Cerebellar nuclear complex (tissue), 1 donor: ENCODE measurements at regions not wholly inside any gene's neighbourhood (a gene's known extent, or its start where the extent isn't known, plus 50 kb on each side); places are given as distances from the start of the nearest gene placed in this dataset.

Experiments used
- DNase-seq, 2 experiments: peaks; one replicate each; lab custom pipeline; 2025; lab: John Stamatoyannopoulos, UW

DNA sequence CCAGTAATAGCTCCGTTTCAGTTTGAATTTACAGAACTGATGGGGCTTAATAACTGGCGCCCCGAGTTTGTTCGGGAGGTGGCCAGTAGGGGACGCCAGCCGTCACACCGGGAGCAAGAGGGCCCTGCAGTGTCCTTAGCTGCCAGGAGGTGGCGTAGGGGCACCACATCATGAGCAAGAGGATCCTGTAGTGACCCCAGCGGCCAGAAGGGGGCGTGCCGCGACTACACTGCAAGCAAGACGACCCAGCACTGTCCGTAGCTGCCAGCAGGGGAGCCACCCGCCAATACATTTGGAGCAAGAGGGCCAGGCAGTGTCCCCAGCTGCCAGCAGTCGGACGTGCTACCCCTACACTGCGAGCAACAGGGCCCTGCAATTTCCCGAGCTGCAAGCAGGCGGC, 663.7 kb upstream of the B3GAT1 start:
- DNase-seq: no peak

DNA sequence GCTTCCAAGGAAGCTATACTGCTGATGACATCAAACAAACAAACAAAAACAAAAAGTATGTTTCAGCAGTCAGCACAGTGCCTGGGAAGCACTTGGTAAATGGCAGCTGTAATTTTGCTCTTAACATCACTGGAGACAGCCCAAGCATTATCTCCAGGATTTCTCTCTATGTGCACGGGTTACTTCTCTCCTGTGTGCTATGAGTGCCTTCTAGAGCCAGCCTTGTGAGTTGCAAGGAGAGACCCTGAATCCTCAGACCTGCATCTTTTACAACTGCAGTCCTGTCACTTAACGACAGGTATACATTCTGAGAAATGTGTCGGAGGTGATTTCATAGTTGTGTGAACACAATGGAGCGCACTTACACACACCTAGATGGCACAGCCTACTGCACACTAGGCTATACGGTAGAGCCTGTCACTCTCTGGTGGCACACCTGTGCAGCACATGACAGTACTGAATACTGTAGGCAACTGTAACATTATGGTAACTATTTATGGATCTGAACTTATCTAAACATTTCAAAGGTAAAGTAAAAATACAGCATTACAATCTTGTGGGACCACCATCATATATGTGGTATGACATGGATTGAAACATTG, 662.5 kb upstream of the B3GAT1 start:
- no peak for DNase-seq

DNA sequence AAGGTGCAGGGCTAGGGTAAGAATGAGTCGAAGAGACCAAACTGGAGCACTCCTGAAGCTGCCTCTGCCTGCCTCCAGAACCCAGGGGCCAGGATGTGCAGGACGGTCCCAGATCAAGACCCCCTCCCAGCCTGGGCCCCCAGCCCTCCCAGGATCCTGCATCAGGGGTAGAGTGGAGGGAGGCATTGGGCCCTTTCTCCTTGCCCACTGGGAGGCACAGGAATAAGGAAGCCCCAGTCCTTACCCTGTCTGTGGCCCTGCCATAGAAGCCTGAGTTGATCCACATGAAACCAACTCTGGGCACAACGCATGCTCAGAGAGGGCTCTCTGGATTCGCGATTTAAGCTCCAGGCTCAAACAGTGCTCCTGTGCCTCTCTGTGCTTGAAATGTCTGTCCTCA, 661.8 kb upstream of the B3GAT1 start:
- DNase-seq: no peak

DNA sequence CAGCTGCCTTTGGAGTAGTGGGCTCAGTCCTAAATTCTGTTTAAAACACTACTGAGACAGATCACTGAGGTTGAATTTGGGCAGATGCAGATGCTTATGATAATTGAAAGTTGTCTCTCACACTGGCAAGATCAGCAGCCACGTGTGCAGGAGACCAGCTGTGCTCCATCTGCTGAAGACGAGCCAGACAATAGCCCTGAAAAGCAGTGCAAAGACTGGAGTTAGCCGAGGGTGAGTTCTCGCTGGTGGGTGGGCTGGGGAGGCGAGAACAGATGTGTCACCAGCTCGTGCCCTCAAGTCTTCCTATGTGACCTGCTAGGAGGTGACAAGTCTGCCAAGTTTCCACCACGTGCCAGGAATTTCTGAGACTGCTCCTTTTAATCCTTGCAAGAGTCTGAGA, 661.3 kb upstream of the B3GAT1 start:
- no peak for DNase-seq

DNA sequence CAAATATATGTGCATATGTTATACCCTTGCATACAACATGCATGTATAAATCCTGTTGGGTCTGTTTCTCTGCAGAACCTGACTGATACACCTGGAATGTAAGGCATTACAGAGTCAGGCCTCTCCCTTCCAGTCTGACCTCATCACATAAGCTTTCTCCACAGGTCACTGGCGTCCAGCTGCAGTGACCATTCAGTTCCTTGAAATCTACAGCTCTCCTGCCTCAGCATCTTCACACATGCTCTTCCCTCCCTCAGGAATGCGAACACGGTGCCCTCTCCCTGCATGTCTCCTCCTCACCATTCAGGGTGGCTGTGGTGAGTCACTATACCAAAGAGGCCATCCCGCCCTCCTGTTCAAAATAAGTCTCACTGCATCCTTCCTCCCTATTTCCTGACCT, 657.8 kb upstream of the B3GAT1 start:
- no peak for DNase-seq

DNA sequence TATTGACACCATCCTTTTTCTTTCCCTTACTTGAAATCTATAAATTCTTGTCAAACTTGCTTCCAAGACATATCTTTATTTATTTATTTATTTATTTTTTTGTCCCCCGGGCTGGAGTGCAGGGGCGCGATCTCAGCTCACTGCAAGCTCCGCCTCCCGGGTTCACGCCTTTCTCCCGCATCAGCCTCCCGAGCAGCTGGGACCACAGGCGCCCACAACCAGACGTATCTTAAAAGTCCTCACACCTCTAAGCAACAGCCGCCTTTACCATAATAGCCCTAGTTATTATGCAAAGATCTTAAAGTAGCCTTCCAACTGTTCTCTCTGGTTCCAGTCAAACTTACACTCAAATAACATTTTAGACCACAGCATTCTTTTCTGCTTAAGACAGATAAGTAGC, 657.0 kb upstream of the B3GAT1 start:
- no peak for DNase-seq

DNA sequence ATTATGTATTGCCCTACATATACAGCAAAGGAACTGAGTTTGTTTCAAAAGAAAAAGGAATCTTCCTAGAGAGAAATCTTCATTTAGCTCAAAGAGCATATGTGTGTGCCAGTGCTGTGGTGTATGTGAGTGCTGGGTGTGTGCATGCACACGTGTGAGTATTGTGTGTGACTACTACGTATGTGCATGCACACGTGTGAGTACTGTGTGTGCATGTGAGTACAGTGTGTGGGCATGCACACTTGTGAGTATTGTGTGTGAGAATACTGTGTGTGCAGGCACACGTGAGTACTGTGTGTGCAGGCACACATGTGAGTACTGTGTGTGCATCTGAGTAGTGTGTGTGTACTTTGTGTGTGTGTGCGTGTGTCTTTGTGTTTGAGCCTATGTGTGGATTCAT, 651.0 kb upstream of the B3GAT1 start:
- no peak for DNase-seq

DNA sequence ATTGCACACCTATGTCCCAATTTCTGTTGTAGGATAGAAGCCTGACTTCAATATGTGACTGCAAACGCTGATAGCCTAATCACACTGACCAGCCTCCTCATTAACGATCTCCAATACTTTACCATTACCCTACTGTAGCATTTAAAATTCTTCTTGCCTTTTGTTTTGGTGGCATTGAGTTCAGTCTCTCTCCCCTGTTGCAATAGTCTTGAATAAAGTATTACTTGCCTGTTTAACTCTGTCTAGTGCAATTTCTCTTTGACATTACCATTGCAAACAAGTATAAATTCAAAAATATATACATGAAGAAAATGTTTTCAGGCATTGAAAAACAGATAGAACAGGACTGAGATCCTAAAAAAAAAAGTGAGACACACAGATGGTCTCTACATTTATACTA, 649.1 kb upstream of the B3GAT1 start:
- no peak for DNase-seq

DNA sequence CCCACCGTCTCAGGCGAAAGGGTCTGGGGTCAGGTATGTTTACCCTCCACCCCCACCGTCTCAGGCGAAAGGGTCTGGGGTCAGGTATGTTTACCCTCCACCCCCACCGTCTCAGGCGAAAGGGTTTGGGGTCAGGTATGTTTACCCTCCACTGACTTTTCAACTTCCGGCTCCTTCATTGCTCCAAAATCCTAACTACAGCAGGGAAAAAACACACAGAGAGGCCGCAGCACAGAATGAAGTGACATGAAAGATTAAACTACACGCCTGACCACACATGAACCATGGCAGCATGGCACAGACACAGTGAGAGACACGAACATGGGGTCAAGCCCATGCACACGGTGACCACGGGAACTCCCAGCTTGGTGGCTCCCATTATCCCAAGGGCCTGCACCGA, 634.9 kb upstream of the B3GAT1 start:
- DNase-seq: no peak

DNA sequence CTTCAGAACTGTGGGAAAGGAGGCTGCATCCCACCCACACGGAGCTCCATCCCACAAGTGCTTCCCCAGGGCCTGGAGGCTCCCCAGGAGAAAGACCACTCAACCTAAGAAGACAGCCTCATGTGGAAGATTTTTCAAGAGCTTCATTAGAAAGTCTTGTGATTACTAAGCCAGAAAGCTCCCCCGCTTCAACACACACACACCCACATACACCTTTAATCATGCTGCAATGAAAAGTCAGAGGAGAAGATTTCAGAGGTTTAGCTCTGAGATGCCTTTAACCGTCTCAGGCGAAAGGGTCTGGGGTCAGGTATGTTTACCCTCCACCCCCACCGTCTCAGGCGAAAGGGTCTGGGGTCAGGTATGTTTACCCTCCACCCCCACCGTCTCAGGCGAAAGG, 634.5 kb upstream of the B3GAT1 start:
- DNase-seq: no peak

DNA sequence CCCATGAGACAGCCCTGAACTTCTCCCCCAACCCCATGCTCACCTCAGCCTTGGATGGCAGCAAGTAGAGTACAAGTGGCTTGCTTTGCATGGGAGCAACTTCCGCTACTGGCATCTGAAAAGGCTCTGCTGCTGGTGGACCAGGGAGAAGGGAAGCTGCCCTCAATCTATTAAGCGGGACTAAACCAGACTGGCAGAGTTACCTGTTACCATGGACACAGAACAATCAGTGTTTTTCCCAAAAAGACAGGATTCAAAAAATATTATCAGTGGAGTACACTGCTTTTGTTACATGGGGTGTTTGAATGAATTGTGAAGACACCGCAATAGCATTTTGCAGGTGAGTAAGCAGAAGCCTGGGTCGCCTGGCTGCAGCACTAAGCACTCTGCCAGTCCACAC, 631.4 kb upstream of the B3GAT1 start:
- no peak for DNase-seq

DNA sequence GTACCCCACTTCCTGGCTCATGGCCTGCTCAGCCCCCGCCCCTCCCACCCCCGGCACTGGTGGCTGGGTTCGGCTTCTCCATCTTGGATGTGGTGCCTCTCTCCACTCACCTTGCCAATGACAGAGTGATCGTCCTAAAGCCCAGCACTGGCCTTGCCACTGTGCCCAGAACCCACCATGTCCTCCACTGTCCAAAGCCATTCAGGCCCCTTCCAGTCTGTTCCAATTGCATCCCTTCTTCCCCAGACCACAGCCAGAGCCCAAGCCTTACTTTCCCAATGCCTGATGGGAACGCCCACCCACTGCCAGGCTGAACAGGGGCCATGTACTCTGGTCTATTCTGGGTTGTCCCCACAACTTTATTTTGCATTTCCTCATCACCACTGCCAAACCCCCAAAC, 625.8 kb upstream of the B3GAT1 start:
- no peak for DNase-seq

DNA sequence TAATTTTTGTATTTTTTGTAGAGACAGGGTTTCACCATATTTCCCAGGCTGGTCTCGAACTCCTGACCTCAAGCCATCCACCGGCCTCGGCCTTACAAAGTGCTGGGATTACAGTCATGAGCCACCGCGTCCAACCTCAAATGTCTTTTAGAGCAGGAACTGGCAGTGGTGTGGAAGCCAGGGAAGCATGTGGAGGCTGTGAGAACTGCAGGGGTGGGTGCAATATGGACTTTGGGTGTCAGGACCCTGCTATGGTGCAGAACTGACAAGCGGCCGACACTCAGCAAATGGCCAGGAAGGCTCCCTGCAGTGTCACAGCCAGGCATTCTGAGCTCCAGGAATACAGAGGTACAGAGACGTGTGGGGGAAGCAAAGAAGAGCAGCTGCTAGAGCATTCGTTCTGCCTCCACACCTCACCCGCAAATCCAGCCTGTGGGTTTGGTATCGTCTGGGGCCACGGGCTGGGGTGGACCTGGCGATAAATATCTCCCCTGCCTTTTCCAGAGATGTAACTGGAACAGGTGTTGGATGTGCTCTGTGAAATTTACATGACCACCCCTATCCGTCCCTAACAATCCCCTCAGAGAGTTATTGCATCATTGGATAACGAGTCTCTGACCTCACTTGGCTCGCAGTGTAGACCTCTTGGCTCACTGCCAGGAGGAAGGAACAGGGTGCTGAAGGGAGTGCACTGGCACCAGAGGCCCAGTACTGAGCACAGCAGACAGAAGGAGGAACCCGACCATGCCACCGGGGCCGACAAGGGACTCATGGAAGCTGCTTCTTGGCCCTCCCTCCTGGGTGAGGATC, 624.7 kb upstream of the B3GAT1 start:
- no peak for DNase-seq

DNA sequence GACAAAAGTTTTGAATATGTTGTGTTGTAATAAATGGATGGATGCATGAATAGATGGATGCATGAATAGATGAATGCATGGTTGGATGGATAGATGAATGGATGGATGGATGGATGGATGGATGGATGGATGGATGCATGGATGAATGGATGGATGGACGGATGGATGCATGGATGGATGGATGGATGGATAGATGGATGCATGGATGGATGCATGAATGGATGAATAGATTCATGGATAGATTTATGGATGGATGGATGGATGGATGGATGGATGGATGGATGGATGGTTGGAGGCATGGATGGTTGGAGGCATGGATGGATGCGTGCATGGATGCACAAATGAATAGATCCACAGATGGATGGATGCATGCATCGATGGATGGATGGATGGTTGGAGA, 623.2 kb upstream of the B3GAT1 start:
- DNase-seq: no peak

DNA sequence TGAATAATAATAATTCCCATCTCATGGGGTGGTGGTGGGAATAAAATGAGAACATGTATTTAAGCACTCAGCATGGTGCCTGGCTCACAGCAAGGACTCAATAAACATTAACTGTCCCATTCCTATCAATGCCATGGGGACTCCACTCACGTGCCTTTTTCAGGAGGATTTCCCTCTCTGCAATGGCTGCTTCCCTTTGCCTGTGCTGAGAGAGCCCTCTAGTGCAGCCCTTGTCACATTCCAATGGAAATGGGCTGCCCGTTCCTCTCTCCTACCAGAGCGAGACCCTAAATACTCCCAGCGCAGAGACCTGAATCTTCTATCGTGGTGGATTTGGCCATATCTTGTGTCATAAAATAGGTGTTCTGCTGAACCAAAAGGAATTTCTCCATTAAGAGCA, 621.5 kb upstream of the B3GAT1 start:
- no peak for DNase-seq

DNA sequence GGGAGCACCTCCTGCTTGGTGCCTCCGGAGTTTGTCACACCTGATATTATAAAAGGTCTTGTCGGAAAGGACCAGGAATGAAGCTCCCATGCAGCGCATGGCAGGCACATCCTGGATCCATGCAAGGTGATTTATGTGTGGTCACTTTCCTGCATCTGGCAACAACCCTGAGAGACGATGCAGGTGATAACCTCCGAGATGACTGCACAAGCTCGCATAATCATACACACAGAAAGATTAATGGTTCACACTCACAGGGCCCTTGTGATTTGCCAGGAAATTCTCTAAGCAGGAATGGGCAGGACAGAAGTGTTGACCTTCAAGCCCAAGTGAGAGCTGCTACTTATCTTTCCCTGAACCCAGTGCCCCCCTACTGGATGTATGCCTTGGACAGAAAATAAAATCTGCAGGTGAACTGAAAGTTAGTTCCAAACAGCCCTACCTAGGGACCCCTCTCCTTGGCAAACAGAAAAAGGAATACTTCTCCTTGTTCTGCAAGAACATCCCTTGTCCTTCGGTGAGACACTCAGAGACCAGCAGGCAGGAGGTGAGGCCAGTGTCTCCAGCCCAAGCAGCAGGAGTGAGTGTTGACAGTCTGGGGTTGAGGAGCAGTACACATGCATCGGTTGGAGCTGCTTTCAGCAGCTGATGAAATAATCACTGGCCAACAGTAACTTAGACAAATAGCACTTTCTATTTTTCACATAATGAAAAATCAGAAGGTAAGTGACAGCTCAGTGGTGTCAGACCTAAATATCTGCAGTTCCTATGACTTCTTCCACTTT, 619.4 kb upstream of the B3GAT1 start:
- no peak for DNase-seq

DNA sequence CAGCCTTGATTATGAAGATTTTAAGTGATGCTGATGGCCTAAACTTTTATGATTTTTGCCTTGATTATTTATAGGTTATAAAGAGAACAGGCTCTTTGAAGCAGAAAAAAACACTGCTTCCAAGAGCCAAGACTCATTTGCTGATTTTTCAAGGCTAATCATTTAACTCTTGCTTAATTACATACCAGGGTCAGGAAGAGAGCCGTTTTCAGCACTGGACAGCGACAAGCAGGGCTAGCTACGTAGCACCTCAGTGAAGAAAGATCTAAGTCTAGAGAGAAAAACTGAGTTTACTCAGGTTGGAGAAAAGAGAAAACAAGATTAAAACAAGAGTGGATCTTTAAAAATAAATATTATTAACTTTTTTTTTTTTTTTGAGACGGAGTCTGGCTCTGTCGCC, 615.4 kb upstream of the B3GAT1 start:
- no peak for DNase-seq

DNA sequence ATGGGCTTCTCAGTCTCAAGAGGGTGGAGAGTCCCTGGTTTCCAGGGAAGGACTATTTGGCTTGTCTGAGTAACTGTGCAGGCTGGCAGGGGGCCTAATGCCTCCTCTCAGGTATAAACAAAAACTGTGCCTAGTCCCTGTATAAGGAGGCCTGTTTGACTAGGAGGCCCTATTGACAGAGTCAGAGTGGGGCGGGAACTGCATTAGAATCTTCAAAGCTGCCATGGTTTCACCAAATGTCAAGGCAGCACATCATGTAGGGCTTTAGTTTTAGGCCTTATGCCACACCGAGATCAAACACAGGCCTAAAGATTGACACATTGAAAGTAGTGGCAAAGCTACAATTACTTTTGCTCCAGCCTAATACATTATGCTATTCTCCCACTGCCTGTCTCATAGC, 611.5 kb upstream of the B3GAT1 start:
- no peak for DNase-seq

DNA sequence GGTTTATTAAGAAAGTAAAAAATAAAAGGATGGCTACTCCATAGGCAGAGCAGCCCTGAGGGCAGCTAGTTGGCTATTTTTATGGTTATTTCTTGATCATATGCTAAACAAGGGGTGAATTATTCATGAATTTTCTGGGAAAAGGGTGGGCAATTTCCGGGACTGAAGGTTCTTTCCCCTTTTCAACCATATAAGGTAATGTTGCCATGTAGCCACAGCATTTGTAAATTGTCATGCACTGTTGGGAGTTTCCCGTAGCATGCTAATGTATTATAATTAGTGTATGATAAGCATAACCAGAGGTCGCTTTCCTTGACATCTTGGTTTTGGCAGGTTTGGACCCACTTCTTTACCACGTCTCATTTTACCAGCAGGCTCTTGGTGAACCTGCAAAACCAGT, 610.4 kb upstream of the B3GAT1 start:
- no peak for DNase-seq

DNA sequence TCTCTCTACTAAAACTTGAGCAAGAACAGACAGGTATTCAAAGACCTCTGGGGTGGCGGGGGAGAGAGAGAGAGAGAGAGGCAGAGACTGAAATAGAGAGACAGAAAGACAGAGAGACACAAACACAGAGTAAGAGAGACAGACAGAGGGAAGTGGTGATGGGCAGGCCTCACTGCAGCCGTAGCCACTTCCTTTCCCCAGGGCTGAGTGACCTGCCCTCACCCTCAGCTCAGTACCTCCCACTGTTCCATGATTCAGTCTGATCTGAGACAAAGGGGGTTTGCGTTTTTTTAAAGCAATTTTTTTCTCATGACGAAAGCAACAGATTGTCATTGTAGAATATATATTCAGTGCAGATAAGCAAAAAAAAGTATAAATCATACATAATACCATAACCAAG, 607.9 kb upstream of the B3GAT1 start:
- no peak for DNase-seq

DNA sequence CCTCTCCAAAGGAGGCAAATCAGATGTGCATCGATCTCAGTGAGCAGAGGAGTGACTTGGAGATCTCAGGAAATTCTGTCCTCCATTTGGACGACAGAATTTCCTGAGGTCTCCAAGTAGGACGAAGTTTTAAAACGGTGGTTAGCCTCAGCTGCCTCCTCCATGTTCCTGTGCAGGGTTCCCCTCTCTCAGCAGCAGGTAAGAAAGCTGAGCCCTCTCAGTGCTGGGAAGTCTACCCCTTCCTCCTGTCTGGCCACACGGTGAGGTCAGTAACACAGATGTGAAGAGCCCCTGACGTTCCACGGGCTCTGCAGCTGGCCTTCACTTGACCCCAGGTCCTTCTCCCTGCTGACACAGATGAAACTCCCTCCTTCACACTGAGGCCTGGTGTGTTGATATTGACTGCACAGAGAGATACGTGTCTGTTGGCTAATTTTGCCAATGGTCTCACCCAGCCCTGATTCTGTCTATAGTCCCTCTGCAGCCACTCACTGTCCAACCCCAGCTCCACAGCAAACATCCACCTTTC, 607.4 kb upstream of the B3GAT1 start:
- DNase-seq: no peak

DNA sequence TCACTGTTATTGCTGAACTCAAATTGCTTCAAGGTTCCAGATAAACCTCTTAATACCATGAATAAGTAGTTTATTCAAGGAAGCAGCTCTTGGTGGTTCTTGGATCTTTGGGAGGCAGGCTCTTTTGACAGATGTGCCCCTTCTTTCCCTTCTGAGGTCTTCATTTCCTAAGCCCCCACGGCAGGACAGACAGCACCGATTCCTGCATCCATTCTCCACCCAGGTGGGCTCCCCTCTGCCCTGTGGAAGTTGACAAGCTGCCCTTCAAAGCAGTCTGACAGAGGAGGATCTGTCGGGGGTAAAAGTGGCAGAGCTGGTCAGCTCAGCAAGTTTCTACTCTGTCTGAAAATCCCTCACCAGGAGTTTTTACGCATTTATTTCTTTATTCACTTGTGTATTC, 605.3 kb upstream of the B3GAT1 start:
- DNase-seq: no peak

DNA sequence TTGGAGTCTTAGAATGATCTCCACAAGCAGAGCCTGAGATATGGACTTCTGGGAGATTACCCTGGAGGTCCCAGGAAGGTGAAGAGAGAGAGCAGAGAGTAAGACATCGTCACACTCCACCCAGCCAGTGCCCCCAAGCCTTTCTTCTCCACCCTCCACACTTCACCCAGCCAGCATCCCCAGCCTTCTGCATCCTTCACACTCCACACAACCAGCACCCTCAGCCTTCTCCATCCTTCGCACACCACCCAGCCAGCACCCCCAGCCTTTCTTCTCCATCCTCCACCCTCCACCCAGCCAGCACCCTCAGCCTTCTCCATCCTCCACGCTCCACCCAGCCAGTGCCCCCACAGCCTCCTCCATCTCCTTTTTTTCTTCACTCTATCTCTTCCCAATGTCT, 603.9 kb upstream of the B3GAT1 start:
- no peak for DNase-seq
